SK-N-SH treated with all-trans-retinoic acid at 6 μM for 48 hours (cell line): ENCODE measurements at regions not wholly inside any gene's neighbourhood (a gene's known extent, or its start where the extent isn't known, plus 50 kb on each side); places are given as distances from the start of the nearest gene placed in this dataset.

Experiments used
- ATAC-seq: fragments of 200-7000 bp; cut with Tn5 transposase; 3 replicates; pipeline ENCODE4 v1.9.1; 2020; ENCODE audit warnings: mild to moderate bottlenecking, moderate library complexity
- ARNTL ChIP-seq: fragments of 450-650 bp; formaldehyde crosslinking; IDR thresholded peaks from 2 replicates; pipeline ENCODE4 v1.5.0; 2020; ENCODE audit warnings: low read depth, mild to moderate bottlenecking, moderate library complexity, borderline replicate concordance
- BACH2 ChIP-seq: fragments of 250-450 bp; sonication (Bioruptor Pico); IDR thresholded peaks from 2 replicates; pipeline ENCODE4 v1.9.0; 2021; ENCODE audit warnings: mild to moderate bottlenecking, borderline replicate concordance
- CREB5 ChIP-seq: fragments of 250-450 bp; sonication (Bioruptor Pico); IDR thresholded peaks from 2 replicates; pipeline ENCODE4 v1.5.1; 2020; ENCODE audit warnings: low read depth, mild to moderate bottlenecking, moderate library complexity
- CSDC2 ChIP-seq: fragments of 250-450 bp; sonication (Bioruptor Pico); IDR thresholded peaks from 2 replicates; pipeline ENCODE4 v1.5.0; 2020; ENCODE audit warnings: mild to moderate bottlenecking, moderate library complexity
- ESRRG ChIP-seq: fragments of 250-450 bp; sonication (Bioruptor Pico); IDR thresholded peaks from 2 replicates; pipeline ENCODE4 v1.6.1; 2021; ENCODE audit warnings: mild to moderate bottlenecking
- GLIS3 ChIP-seq: fragments of 250-450 bp; sonication (Bioruptor Pico); IDR thresholded peaks from 2 replicates; pipeline ENCODE4 v1.5.0; 2020; ENCODE audit warnings: mild to moderate bottlenecking, moderate library complexity
- ISL1 ChIP-seq: fragments of 250-450 bp; sonication (Bioruptor Pico); IDR thresholded peaks from 2 replicates; pipeline ENCODE4 v2.1.2; 2022; ENCODE audit warnings: mild to moderate bottlenecking, moderate library complexity
- OSR1 ChIP-seq: fragments of 250-450 bp; sonication (Bioruptor Pico); IDR thresholded peaks from 2 replicates; pipeline ENCODE4 v1.8.0; 2022; ENCODE audit warnings: moderate library complexity, mild to moderate bottlenecking, inconsistent platforms
- PATZ1 ChIP-seq: fragments of 250-450 bp; sonication (Bioruptor Pico); IDR thresholded peaks from 2 replicates; pipeline ENCODE4 v1.8.0; 2020; ENCODE audit warnings: mild to moderate bottlenecking, moderate library complexity, borderline replicate concordance
- POU6F1 ChIP-seq: fragments of 250-450 bp; sonication (Bioruptor Pico); IDR thresholded peaks from 2 replicates; pipeline ENCODE4 v1.8.0; 2021; ENCODE audit warnings: low read depth, mild to moderate bottlenecking, moderate library complexity, borderline replicate concordance
- PPARA ChIP-seq: fragments of 250-450 bp; sonication (Bioruptor Pico); IDR thresholded peaks from 2 replicates; pipeline ENCODE4 v1.5.0; 2020; ENCODE audit warnings: mild to moderate bottlenecking, borderline replicate concordance
- RARB ChIP-seq: fragments of 250-450 bp; sonication (Bioruptor Pico); IDR thresholded peaks from 2 replicates; pipeline ENCODE4 v1.8.0; 2021; ENCODE audit warnings: mild to moderate bottlenecking, moderate library complexity
- SNAI2 ChIP-seq: fragments of 250-450 bp; sonication (Bioruptor Pico); IDR thresholded peaks from 2 replicates; pipeline ENCODE4 v1.5.0; 2020; ENCODE audit warnings: mild to moderate bottlenecking, moderate library complexity
- TCF4 ChIP-seq: fragments of 250-450 bp; sonication (Bioruptor Pico); IDR thresholded peaks from 2 replicates; pipeline ENCODE4 v1.8.0; 2021; ENCODE audit warnings: mild to moderate bottlenecking, moderate library complexity, borderline replicate concordance
- TOX ChIP-seq: fragments of 250-450 bp; sonication (Bioruptor Pico); IDR thresholded peaks from 2 replicates; pipeline ENCODE4 v1.8.0; 2021; ENCODE audit warnings: mild to moderate bottlenecking, moderate library complexity, borderline replicate concordance
- TSHZ2 ChIP-seq: fragments of 250-450 bp; sonication (Bioruptor Pico); IDR thresholded peaks from 2 replicates; pipeline ENCODE4 v1.5.0; 2020; ENCODE audit warnings: mild to moderate bottlenecking, moderate library complexity
- ZC3H10 ChIP-seq: fragments of 250-450 bp; sonication (Bioruptor Pico); IDR thresholded peaks from 2 replicates; pipeline ENCODE4 v1.5.1; 2021; ENCODE audit warnings: mild to moderate bottlenecking, moderate library complexity
- ZFP3 ChIP-seq: fragments of 250-450 bp; sonication (Bioruptor Pico); IDR thresholded peaks from 2 replicates; pipeline ENCODE4 v1.5.0; 2020; ENCODE audit warnings: mild to moderate bottlenecking, moderate library complexity
- ZFP30 ChIP-seq: fragments of 450-650 bp; formaldehyde crosslinking; IDR thresholded peaks from 2 replicates; pipeline ENCODE4 v1.5.0; 2022; ENCODE audit warnings: mild to moderate bottlenecking, moderate library complexity
- ZNF70 ChIP-seq: fragments of 450-650 bp; formaldehyde crosslinking; IDR thresholded peaks from 2 replicates; pipeline ENCODE4 v1.5.0; 2020; ENCODE audit warnings: mild to moderate bottlenecking, moderate library complexity
- ZNF8 ChIP-seq: fragments of 450-650 bp; formaldehyde crosslinking; IDR thresholded peaks from 2 replicates; pipeline ENCODE4 v1.5.0; 2020; ENCODE audit warnings: mild to moderate bottlenecking, moderate library complexity

- TF ChIP-seq ISL1 (CRISPR knock-in tag) (no peak), ARNTL (CRISPR knock-in tag) (no peak), POU6F1 (no peak), ZFP3 (CRISPR knock-in tag) (no peak), CSDC2 (CRISPR knock-in tag) (no peak), GLIS3 (CRISPR knock-in tag) (no peak), SNAI2 (no peak), PATZ1 (CRISPR knock-in tag) (no peak), TOX (CRISPR knock-in tag) (no peak), OSR1 (CRISPR knock-in tag) (no peak), RARB (CRISPR knock-in tag) (no peak), ZNF70 (CRISPR knock-in tag) (no peak), TSHZ2 (CRISPR knock-in tag) (no peak), ZC3H10 (CRISPR knock-in tag) (no peak), TCF4 (no peak), ESRRG (CRISPR knock-in tag) (no peak), PPARA (CRISPR knock-in tag) (no peak), CREB5 (no peak), ZFP30 (CRISPR knock-in tag) (no peak)
- no peak for ATAC-seq
These were observed 410.6 kb upstream of the THRB start for GRCh38 chr3:24905266-24905665.

- no peak for ATAC-seq
- TF ChIP-seq BACH2 (CRISPR knock-in tag) (no peak), POU6F1 (no peak), PATZ1 (CRISPR knock-in tag) (no peak), OSR1 (CRISPR knock-in tag) (no peak), CREB5 (no peak), ZC3H10 (CRISPR knock-in tag) (no peak), ZNF8 (CRISPR knock-in tag) (no peak), RARB (CRISPR knock-in tag) (no peak), TCF4 (no peak), ZFP30 (CRISPR knock-in tag) (no peak), SNAI2 (no peak), ISL1 (CRISPR knock-in tag) (no peak), ZNF70 (CRISPR knock-in tag) (no peak), CSDC2 (CRISPR knock-in tag) (no peak), TSHZ2 (CRISPR knock-in tag) (no peak)
These were observed 412.5 kb upstream of the THRB start for GRCh38 chr3:24907106-24907505.
